Dendritic cell treated with granulocyte-macrophage colony-stimulating factor and Interleukin-4, amounts not matched to agents 40 ng/mL and 50 ng/mL, for 4 days (primary cell): ENCODE measurements at regions not wholly inside any gene's neighbourhood (a gene's known extent, or its start where the extent isn't known, plus 50 kb on each side); places are given as distances from the start of the nearest gene placed in this dataset.
"Not testable (repeated sequence)": the region's sequence is repeated elsewhere in the genome, so short reads cannot be mapped to it uniquely, and the experiment has no call there.

ENCODE experiments used
- H3K27ac Mint-ChIP-seq: one replicate; pipeline ENCODE4 v1.8.0; 2022; ENCODE audit warnings: mild to moderate bottlenecking, mixed read lengths
- H3K27me3 Mint-ChIP-seq: one replicate; pipeline ENCODE4 v1.8.0; 2022; ENCODE audit warnings: mild to moderate bottlenecking, mixed read lengths
- H3K36me3 Mint-ChIP-seq: one replicate; pipeline ENCODE4 v1.8.0; 2022; ENCODE audit warnings: low read depth, mixed read lengths
- H3K4me1 Mint-ChIP-seq: one replicate; pipeline ENCODE4 v1.8.0; 2022; ENCODE audit warnings: low read depth, mixed read lengths
- H3K4me3 Mint-ChIP-seq: one replicate; pipeline ENCODE4 v1.8.0; 2022; ENCODE audit warnings: mild to moderate bottlenecking, moderate library complexity, mixed read lengths
- H3K9me3 Mint-ChIP-seq: one replicate; pipeline ENCODE4 v1.8.0; 2022; ENCODE audit warnings: mixed read lengths
- intact Hi-C: fragments of 100-400 bp; cut with micrococcal nuclease; formaldehyde crosslinking; loops from one replicate; pipeline ENCODE4 v1.15.0; 2022

DNA sequence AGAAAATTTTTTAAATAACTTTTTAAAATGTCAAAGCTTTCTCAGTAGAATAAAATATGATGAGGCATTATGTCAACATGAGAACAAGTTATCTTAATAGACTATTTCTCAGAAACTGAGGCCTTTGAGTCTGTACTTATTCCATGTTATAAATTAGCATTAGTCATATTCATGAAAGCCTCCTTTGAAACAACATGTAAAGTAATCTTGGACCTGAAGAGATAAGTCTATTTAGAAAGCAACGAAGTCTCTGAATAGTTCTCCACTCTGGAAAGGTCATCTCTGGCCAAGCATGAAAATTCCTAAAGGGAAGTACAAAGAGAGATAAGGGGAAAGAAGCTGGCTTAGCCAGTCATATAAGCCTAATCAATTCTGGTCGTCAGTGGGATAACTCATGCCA lies 150.8 kb downstream of the CYB561 start:
- Mint-ChIP-seq H3K4me1 (peaks cover 26% of the 10 kb centered on the region), H3K27me3 (no peaks in the 10 kb centered on the region), H3K27ac (no peak overlapping the region), H3K9me3 (peaks cover 33% of the 10 kb centered on the region), H3K4me3 (no peak overlapping the region), H3K36me3 (peaks cover 10% of the 10 kb centered on the region)
- intact Hi-C loops, result no loop called here

DNA sequence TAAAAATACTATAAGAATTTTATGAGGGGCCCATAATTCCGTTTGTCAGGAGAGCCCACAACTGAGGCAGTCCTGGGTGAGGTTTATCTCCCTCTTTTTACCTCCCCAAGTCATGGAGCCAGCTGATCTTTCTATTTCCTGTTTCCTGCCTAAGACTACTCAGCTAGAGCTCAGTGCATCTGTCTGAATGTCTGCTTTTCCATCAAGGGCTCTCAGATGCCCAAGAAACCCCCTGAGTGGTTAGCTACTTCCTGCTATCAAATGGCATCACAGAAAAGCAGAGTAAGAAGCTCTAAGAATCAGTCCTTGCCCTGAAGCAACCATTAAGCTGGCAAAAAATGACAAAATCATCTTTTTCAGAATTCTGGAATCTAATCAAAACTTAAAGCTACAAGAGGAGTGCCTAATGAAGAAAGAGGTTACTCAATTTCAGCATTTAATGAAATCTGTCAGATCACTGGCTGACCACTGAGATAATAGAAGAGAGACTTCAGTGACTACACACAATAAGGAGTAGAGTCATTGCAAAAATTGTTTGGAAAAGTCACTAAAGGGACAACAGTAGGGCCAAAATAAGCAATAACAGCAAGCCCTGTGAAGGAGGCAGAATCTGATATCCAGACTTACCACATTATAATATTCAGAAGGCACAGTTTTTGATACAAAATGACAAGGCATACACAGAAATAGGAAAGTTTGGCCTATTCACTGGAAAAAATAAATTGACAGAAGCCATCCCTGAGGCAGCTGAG lies 150.1 kb downstream of the CYB561 start:
- Mint-ChIP-seq H3K4me3 (no peak overlapping the region), H3K27me3 (no peaks in the 10 kb centered on the region), H3K9me3 (peaks cover 33% of the 10 kb centered on the region), H3K36me3 (peaks cover 10% of the 10 kb centered on the region), H3K27ac (no peak overlapping the region), H3K4me1 (peaks cover 21% of the 10 kb centered on the region)
- intact Hi-C loops, result no loop called here

DNA sequence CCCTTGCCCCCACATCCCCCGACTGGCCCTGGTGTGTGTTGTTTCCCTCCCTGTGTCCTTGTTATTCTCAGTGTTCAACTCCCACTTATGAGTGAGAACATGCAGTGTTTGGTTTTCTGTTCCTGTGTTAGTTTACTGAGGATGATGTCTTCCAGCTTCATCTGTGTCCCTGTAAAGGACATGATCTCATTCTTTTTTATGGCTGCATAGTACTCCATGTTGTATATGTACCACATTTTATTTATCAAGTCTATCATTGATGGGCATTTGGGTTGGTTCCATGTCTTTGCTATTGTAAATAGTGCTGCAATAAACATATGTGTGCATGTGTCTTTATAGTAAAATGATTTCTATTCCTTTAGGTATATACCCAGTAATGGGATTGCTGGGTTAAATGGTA lies 147.2 kb downstream of the CYB561 start:
- H3K27me3 Mint-ChIP-seq, intact Hi-C loops, H3K27ac Mint-ChIP-seq, H3K4me1 Mint-ChIP-seq, H3K4me3 Mint-ChIP-seq: not testable (repeated sequence)
- Mint-ChIP-seq H3K36me3 (peaks cover 10% of the 10 kb centered on the region), H3K9me3 (peaks cover 60% of the 10 kb centered on the region)

DNA sequence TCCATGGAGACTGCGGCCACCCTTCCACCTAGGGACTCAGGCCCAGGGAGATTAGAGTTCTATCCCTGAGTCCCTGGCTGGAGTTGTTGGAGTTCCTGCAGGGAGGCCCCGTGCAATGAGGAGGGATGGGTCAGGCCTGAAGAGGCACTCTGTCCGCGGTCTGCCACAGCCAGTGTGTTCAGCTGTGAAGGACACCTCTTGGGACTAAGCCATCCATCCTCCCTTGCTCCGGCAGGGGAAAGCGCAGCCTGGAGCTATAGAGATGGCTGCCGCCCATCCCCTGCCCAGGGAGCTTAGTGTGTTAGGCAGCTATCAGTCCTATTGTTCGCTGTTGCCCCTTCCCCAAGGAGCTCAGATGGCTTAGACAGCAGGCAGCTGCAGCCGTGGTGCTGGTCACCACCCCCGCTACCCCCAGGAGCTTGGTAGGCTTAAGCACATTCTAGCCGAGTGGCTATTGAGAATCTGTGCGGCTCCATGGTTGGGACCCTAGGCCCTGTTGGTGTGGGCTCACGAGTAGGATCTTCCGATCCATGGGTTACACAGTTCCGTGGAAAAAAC lies 141.3 kb downstream of the CYB561 start:
- peaks cover 47% of the 10 kb centered on the region for H3K9me3 Mint-ChIP-seq
- H3K27ac Mint-ChIP-seq, result no peak overlapping the region
- intact Hi-C loops, result no loop called here
- H3K4me3 Mint-ChIP-seq, result no peak overlapping the region
- peaks cover 6% of the 10 kb centered on the region for H3K4me1 Mint-ChIP-seq
- H3K36me3 Mint-ChIP-seq, result peaks cover 5% of the 10 kb centered on the region
- no peaks in the 10 kb centered on the region for H3K27me3 Mint-ChIP-seq

DNA sequence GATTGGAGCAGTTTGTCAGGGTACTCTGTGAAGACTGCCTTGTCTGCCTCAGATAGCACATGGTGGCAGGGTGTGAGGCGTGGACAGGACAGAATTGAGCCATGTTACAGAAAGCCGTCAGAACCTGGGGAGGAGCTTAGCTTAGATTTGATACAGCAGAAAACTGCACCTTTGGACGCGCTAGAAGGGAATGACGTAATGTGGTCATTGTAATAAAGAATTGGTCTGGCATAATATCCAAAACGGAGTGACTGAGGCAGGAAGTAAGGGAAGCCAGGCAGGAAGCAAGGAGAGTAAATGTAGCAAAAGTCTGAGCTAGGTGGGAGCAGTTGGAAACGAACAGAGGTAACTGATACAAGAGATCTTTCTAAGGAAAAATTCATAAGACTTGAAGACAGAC lies 140.2 kb downstream of the CYB561 start:
- Mint-ChIP-seq H3K27me3 (no peaks in the 10 kb centered on the region), H3K4me1 (peaks cover 6% of the 10 kb centered on the region), H3K36me3 (peaks cover 5% of the 10 kb centered on the region), H3K9me3 (peaks cover 47% of the 10 kb centered on the region), H3K27ac (no peak overlapping the region), H3K4me3 (no peak overlapping the region)
- intact Hi-C loops, result no loop called here

DNA sequence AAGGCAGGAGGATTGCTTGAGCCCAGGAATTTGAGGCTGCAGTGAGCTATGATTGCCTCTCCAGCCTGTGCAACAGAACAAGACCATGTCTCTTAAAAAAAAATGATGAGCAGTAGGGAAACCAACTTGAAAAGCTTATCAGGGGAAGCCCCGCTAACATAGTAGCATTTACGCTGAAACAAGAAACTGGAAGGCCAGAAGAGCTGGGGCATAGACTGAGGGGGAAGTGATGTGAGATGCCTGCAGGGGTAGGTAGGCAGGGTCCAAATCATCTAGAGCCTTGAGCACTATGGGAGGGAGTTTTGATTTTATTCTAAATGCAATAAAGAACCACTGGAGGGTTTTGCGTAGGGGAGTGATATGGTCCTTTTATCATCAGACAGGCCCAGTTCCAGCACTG lies 139.3 kb downstream of the CYB561 start:
- H3K4me3 Mint-ChIP-seq, result no peak overlapping the region
- intact Hi-C loops, result no loop called here
- H3K4me1 Mint-ChIP-seq, result peaks cover 10% of the 10 kb centered on the region

DNA sequence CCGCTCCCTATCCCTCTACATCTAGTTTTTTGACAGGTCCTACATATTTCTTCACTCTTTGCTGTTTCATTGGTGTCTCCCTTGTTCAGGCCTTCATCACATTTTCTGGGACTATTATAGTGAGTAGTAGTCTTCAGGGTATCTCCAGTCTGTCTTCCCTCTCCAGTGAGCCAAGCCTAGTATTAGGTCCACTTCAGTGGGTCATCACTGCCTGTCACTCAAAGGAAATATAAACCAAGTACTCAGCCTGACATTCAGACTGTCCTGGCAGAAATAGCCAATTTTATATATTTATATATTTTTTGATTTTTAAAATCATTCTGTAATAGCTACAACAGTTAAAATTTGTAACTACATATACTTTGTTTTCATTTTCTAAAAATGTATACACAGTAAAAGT lies 137.8 kb downstream of the CYB561 start:
- no peak overlapping the region for H3K27ac Mint-ChIP-seq
- intact Hi-C loops, result no loop called here
- H3K4me1 Mint-ChIP-seq, result peaks cover 11% of the 10 kb centered on the region
- H3K36me3 Mint-ChIP-seq, result peaks cover 5% of the 10 kb centered on the region
- H3K9me3 Mint-ChIP-seq, result peaks cover 35% of the 10 kb centered on the region
- peaks cover 1% of the 10 kb centered on the region for H3K27me3 Mint-ChIP-seq
- H3K4me3 Mint-ChIP-seq, result no peak overlapping the region

More for the DNA sequence above, 139.3 kb downstream of the CYB561 start:
- Mint-ChIP-seq H3K36me3 (peaks cover 5% of the 10 kb centered on the region), H3K9me3 (peaks cover 46% of the 10 kb centered on the region), H3K27me3 (no peaks in the 10 kb centered on the region), H3K27ac (peak overlapping the region; percentile 46)

DNA sequence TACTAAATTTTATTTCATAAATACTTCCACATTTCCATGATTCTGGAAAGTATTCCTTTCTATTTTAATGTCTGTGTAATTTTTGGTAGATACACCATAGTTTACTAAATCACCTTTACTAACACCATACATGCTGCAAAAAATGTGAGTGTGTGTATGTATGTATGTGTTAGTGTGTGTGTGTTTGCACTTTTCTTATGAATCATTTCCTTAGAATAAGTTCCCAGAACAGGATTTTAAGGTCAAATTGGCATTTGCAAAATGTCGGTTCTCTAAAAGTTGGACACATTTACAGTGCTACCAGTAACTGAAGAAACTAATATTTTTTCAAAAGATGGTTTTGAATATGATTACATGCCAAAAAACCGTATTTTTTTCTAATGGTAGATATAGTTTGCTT lies 137.1 kb downstream of the CYB561 start:
- Mint-ChIP-seq H3K4me3 (no peak overlapping the region), H3K36me3 (peaks cover 5% of the 10 kb centered on the region), H3K9me3 (peaks cover 28% of the 10 kb centered on the region), H3K27ac (no peak overlapping the region), H3K27me3 (peaks cover 1% of the 10 kb centered on the region), H3K4me1 (peaks cover 11% of the 10 kb centered on the region)
- intact Hi-C loops, result no loop called here

DNA sequence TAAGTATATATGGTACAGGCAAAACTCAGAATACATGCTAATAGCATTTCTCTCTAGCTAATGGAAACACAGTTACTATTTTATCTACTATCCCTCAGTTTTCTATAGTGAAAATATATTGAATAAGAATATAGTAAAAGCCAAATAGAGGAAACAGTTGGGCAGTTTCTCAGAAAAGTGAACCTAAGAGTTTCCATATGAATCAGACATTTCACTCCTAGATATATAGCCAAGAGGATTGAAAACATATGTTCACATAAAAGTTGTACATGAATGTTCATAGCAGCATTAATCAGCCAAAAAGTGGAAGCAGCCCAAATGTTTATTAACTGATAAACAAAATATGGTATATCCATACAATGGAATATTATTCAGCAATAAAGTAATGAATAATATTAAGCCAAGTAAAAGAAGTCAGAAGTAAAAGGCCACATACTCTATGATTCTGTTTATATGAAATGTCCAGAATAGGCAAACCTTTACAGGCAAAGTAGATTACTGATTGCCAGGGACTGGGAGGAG lies 134.6 kb downstream of the CYB561 start:
- H3K4me3 Mint-ChIP-seq, result no peak overlapping the region
- intact Hi-C loops, result no loop called here
- H3K4me1 Mint-ChIP-seq, result peaks cover 11% of the 10 kb centered on the region
- H3K36me3 Mint-ChIP-seq, result peaks cover 6% of the 10 kb centered on the region
- peaks cover 8% of the 10 kb centered on the region for H3K9me3 Mint-ChIP-seq
- H3K27ac Mint-ChIP-seq, result peak overlapping the region; percentile 39
- peaks cover 1% of the 10 kb centered on the region for H3K27me3 Mint-ChIP-seq

DNA sequence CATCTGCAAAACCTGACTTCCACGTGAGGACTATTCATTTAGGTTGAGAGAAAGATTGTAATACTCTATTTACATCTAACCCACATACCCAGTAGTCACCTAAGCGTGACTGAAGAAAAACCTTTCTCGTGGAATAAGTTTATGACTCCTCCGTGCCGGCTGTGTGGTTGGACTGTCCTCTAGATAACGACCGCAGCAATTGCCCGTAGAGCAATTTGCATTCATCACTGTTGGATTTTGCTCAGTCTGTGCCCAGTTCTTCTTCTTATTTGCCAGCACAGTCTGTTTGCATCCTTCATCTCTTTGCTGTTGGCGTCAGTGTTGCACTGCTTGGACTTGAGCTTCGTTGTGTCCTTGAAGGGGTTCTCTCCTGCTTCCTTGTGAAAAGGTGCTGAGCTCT lies 131.3 kb downstream of the CYB561 start:
- H3K9me3 Mint-ChIP-seq, result peaks cover 8% of the 10 kb centered on the region

DNA sequence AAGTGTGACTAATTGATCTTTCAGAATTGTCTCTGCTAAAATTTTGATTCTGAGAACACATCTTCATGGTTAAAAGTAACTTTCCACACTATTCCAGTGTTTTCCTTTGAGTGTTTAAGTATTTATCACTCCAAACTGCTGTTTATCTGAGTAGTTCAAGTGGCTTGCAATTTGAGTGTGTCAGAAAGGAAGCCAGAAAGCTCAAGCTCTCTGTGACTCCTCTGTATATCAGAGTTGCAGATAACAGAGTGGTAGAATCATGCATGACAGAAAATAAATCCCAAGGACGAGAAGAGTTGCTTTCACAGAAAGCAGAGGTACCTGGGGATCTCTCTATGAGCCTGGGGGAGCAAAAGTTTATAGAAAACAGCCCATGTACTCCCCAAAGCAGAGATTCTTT lies 130.0 kb downstream of the CYB561 start:
- no peak overlapping the region for H3K27ac Mint-ChIP-seq
- H3K4me3 Mint-ChIP-seq, result no peak overlapping the region
- peaks cover 8% of the 10 kb centered on the region for H3K9me3 Mint-ChIP-seq
- peaks cover 15% of the 10 kb centered on the region for H3K4me1 Mint-ChIP-seq
- intact Hi-C loops, result no loop called here
- peaks cover 1% of the 10 kb centered on the region for H3K27me3 Mint-ChIP-seq
- peaks cover 17% of the 10 kb centered on the region for H3K36me3 Mint-ChIP-seq

More for the DNA sequence above, 131.3 kb downstream of the CYB561 start:
- Mint-ChIP-seq H3K27ac (no peak overlapping the region), H3K4me1 (peaks cover 15% of the 10 kb centered on the region), H3K4me3 (no peak overlapping the region), H3K36me3 (peaks cover 14% of the 10 kb centered on the region), H3K27me3 (peaks cover 1% of the 10 kb centered on the region)
- intact Hi-C loops, result no loop called here

DNA sequence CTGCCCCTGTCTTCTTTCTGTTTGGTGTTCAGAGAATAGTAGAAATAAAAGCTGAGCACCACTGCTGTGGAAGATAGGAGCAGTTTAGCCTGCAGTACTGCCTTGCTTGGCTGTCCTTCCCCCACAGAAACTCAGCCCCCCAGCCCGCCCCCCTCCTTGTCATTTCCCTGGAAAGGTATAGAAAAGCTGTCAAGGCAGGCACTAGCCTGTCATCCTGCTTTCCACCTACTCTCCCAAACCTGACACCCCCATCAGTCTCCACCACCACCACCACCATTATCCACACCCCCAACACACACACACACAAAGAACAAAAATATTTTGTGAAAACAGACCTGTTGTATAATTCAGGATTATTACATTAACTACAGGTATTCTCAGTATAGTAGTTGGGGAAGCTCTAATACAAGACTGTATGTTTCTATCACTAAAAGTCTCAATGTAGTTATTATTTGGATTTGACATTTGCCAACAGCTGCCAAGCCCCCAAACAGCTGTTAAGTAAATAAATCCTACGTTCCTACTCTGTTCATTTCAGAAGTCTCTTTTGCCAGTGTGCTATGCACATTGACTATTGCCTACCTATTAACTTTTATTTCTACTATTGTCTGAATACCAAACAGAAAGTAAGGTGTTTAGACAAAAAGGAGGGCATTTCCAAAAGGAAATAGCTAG lies 128.8 kb downstream of the CYB561 start:
- peaks cover 23% of the 10 kb centered on the region for H3K36me3 Mint-ChIP-seq
- intact Hi-C loops, result no loop called here
- peak overlapping the region; percentile 17 for H3K27ac Mint-ChIP-seq
- peaks cover 1% of the 10 kb centered on the region for H3K27me3 Mint-ChIP-seq
- H3K9me3 Mint-ChIP-seq, result no peaks in the 10 kb centered on the region
- H3K4me1 Mint-ChIP-seq, result peaks cover 10% of the 10 kb centered on the region
- H3K4me3 Mint-ChIP-seq, result no peak overlapping the region

DNA sequence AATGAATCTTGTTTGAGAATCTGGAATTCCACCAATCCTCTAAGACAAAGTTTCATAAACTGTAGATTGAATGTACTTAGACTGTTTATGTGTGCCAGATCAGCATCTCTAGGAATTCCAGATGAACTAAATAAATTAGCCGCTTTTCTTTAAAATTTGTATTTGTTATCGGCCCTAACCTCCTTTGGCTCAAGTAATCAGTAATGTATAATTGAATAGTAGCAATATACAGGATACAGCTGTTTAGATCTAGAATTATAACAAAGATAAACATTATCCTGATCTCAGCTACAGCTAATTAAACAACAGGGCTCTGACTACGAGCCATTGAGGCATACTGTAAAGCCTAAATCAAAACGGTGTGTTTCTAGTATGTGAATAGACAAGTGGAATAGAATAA lies 120.3 kb downstream of the CYB561 start:
- peaks cover 9% of the 10 kb centered on the region for H3K36me3 Mint-ChIP-seq
- no peak overlapping the region for H3K27ac Mint-ChIP-seq
- no peaks in the 10 kb centered on the region for H3K4me1 Mint-ChIP-seq
- intact Hi-C loops, result no loop called here
- no peak overlapping the region for H3K4me3 Mint-ChIP-seq
- no peaks in the 10 kb centered on the region for H3K9me3 Mint-ChIP-seq
- no peaks in the 10 kb centered on the region for H3K27me3 Mint-ChIP-seq

DNA sequence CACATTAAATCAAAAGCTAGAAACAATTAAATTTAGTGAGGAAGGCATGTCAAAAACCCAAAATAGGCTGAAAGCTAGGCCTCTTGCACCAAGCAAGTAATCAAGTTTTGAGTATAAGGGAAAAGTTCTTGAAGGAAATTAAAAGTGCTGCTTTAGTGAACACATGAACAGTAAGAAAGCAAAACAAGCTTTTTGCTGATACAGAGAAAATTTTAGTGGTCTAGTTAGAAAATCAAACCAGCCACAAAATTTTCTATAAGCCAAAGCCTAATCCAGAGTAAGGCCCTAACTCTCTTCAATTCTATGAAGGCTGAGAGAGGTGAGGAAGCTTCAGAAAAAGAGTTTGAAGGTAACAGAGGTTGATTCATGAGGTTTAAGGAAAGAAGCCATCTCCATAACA lies 116.2 kb downstream of the CYB561 start:
- Mint-ChIP-seq H3K36me3 (no peaks in the 10 kb centered on the region), H3K9me3 (no peaks in the 10 kb centered on the region), H3K27me3 (no peaks in the 10 kb centered on the region), H3K4me1 (no peaks in the 10 kb centered on the region), H3K27ac (no peak overlapping the region), H3K4me3 (no peak overlapping the region)
- intact Hi-C loops, result no loop called here
